HTR-8/SVneo (cell line): ENCODE measurements at regions not wholly inside any gene's neighbourhood (a gene's known extent, or its start where the extent isn't known, plus 50 kb on each side); places are given as distances from the start of the nearest gene placed in this dataset.

Experiments
- DNase-seq: peaks from one replicate; pipeline ENCODE4 v3.0.0; 2011; ENCODE audit warnings: low spot score, mixed read lengths; ENCODE audit not compliant: insufficient read length
- FAIRE-seq: peaks from 2 replicates; lab custom pipeline; 2011; peaks lifted over from hg19 to GRCh38; lab: Jason Lieb, UNC

DNA sequence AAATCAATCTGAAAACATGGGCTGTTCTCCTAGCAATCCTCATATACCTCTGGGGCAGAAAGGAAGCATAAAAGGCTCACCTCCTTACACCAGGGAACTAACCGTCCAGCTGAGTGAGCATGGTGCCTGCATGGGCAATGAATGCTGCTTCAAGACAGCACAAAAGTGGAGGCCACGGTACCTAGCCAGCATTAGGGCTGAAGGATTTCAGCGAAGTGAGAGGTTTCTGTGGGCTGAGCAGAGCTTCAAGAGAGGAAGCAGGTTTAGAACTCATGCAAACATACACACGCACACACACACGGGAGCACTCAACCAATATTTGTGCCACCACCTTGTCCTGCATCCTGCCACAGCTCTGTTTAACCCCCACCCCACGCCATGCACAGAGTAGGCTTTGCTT, 838.5 kb upstream of the TMEM132C start:
- FAIRE-seq: no peak

GRCh38 chr12:127429551-127430285, 837.3 kb upstream of the TMEM132C start:
- DNase-seq (no peak), FAIRE-seq (no peak)

More for the DNA sequence above, 838.5 kb upstream of the TMEM132C start:
- DNase-seq: no peak

DNA sequence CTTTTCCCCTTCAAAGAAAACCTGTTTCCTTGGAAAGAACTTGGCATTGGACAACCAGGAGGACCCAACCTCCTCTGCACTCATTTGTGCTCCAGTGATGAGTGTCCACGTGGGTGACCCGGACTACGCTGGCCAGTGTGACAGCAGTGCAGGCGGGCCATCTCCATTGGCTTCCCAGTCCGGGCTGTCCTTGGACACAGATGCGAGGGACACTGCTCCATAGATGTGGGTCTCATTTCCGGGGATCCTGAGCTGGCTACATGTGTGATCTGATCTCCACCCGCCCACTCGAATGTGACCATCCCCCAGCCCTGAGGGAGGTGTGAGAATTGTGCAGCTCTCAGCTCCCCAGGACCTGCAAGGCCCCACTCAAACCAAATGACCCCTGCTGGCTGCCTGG, 836.6 kb upstream of the TMEM132C start:
- no peak for FAIRE-seq

DNA sequence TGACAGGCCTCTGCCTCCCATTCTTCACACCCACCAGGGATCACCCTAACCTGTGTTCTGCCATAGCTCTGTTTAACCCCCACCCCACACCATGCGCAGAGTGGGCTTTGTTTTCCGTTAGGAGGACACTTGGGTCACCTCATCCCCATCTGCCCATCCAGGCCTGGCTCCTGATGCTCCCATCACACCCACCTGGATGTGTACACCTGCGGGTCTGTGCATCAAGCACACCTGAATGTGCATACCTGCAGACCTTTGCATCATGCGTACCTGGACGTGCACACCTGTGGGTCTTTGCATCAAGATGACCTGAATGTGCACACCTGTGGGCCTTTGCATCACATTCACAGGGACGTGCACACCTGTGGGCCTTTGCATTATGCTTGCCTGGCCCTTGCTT, 835.8 kb upstream of the TMEM132C start:
- no peak for FAIRE-seq
- DNase-seq: no peak

More for the DNA sequence above, 836.6 kb upstream of the TMEM132C start:
- DNase-seq: no peak

DNA sequence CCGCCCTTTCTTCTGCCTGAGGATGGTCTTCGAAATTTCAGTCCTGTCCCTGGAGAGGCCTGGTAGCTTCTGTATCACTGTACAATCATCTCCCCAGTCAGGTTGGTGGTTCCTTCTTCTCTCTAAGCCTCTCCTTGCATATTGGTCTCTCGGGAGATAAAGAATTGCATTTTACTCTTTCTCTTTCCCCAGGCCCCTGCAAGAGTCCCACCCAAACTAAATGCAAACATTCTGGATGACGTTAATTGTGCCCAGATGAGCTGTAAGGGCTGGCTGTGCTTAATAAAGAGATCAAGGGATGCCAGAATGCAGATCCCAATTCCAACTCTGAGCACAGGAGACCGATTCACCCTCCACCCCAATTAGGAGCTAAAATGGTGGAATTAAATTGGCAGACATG, 835.4 kb upstream of the TMEM132C start:
- FAIRE-seq (no peak), DNase-seq (no peak)

DNA sequence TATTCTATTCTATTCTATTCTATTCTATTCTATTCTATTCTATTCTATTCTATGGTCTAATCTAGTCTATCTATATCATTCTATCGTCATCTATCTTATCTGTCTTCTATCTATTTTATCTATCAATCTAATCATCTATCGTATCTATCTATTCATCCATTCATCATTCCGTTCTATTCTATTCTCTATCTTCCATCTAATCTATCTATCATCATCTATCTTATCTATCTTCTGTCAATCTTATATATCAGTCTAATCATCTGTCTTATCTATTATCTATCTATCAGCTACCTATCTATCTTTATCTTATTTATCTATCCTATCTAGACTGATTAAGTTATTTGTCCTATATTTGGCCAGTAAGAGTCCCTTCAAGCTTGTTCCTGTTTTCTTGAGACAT, 831.5 kb upstream of the TMEM132C start:
- no peak for FAIRE-seq
- no peak for DNase-seq

GRCh38 chr12:127438512-127439244, 828.3 kb upstream of the TMEM132C start:
- no peak for FAIRE-seq

GRCh38 chr12:127445581-127446139, 821.3 kb upstream of the TMEM132C start:
- no peak for FAIRE-seq

More at GRCh38 chr12:127438512-127439244, 828.3 kb upstream of the TMEM132C start:
- DNase-seq: no peak

GRCh38 chr12:127448906-127449305, 818.1 kb upstream of the TMEM132C start:
- FAIRE-seq (no peak), DNase-seq (no peak)

More at GRCh38 chr12:127445581-127446139, 821.3 kb upstream of the TMEM132C start:
- no peak for DNase-seq

DNA sequence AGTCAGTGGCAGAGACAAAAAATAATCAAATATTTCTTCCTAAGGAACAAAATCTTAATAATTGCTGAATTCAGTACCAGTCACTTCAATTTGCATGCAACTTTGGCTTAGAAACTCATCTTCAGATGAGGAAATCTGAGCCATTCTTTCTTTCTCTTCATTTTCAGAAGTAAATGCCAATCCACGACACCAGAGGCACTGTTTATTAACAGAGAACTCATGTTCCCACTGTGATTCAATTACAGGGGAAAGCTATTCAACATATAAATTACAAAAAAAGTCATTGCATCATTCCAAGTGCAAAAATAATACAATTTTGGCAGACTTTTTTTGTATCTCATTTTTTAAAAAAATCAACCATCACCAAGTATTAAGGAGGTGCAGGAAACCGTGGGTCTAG, 816.1 kb upstream of the TMEM132C start:
- DNase-seq: no peak
- no peak for FAIRE-seq

GRCh38 chr12:127455347-127456265, 811.4 kb upstream of the TMEM132C start:
- DNase-seq: no peak
- FAIRE-seq: no peak

DNA sequence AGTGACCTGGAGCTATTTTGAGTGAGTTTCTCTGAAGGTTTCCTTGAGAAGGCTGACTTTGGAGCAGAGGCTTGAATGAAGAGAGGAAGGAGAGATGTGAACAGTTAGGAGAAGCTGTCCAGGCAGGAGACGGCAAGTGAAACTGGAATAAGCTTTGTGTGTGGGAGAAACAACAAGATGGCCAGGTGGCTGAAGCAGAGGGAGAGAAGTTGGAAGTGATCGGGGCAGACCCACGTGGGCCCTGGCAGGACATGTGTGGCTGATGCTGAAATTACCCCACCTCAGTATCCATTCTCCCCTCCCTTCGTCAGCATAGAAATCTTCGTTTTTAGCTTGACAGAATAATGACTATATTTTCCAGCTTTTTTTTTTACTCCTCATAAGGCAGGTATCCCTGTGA, 809.2 kb upstream of the TMEM132C start:
- no peak for FAIRE-seq
- no peak for DNase-seq

DNA sequence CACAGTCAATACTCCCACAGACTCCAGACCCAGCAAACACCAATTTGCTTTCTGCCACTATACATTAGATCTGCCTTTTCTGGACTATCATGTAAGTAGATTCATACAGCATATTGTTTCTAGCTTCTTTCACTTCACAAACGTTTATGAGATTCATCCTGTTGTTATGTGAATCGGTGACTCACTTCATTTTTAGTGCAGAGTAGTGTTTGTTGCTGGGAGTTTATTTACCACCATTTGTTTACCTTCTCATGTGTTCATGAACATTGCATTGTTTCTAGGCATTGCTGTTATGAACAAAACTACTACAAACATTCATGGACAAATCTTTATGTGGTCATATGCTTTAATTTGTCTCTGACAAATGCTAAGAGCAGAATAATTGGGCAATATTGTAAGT, 807.8 kb upstream of the TMEM132C start:
- no peak for DNase-seq
- no peak for FAIRE-seq

GRCh38 chr12:127459687-127460086, 807.3 kb upstream of the TMEM132C start:
- no peak for FAIRE-seq

GRCh38 chr12:127463237-127463636, 803.7 kb upstream of the TMEM132C start:
- FAIRE-seq (no peak), DNase-seq (no peak)

More at GRCh38 chr12:127459687-127460086, 807.3 kb upstream of the TMEM132C start:
- DNase-seq: no peak

- FAIRE-seq: no peak
- no peak for DNase-seq
Measured at GRCh38 chr12:127469331-127469730, 797.6 kb upstream of the TMEM132C start.

- FAIRE-seq: no peak
- DNase-seq: no peak
Measured at GRCh38 chr12:127473766-127474165, 793.2 kb upstream of the TMEM132C start.

GRCh38 chr12:127479256-127479655, 787.7 kb upstream of the TMEM132C start:
- FAIRE-seq: no peak
- no peak for DNase-seq

DNA sequence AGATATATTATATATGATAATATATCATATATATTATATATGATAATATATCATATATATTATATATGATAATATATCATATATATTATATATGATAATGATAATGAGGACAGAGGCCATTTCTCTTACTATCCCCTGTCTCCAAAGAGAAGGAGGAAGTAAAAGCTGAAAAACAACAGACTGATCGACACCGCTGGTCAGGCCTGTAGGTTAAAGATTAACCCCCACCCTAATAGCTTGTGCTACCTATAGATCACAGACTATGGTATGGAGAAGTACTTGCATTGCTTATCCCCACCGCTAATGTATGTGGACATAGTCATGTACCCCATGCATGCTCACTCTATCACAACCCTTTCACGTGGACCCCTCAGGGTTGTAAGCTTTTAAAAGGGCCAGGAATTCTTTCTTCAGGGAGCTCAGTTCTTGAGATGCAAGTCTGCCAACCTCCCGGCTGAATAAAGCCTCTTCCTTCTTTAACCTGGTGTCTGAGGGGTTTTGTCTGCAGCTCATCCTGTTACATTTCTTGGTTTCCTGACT, 786.1 kb upstream of the TMEM132C start:
- no peak for DNase-seq
- no peak for FAIRE-seq

GRCh38 chr12:127482950-127483349, 784.0 kb upstream of the TMEM132C start:
- FAIRE-seq (no peak), DNase-seq (no peak)
